NK-92 treated with Interleukin-12 subunit alpha and Interleukin-12 subunit beta, amount 100 ng/mL, for 24 hours (cell line): ENCODE measurements at regions not wholly inside any gene's neighbourhood (a gene's known extent, or its start where the extent isn't known, plus 50 kb on each side); places are given as distances from the start of the nearest gene placed in this dataset.
"Not testable (repeated sequence)": the region's sequence is repeated elsewhere in the genome, so short reads cannot be mapped to it uniquely, and the experiment has no call there.

Experiments used
- DNase-seq: peaks from one replicate; lab custom pipeline; 2025; lab: John Stamatoyannopoulos, UW

DNA sequence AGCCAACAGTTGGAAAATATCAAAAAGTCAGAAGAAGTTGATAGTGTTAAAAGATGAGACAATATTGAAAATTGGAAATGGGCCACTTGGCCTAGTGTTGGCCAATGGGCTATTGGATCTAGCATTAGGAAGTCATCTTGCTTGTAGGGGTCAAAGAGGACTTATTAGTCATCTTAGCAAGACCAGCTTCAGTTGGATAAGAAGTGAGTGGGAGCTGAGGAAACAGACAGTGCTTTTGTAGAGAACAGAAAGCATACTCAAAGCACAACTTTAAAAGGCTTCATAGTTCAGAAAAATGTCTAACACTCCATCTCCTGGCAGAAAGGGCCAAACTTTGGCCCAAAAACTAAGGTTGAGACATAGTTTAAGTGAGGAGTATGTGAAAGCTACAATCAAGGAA is 139.9 kb upstream of the PKN2 start:
- no peak for DNase-seq

- no peak for DNase-seq
Measured at GRCh38 chr1:88549536-88549935, 134.5 kb upstream of the PKN2 start.

- DNase-seq, result no peak
Measured at GRCh38 chr1:88552226-88552625, 131.8 kb upstream of the PKN2 start.

- no peak for DNase-seq
Measured at GRCh38 chr1:88557014-88557413, 127.1 kb upstream of the PKN2 start.

- DNase-seq, result no peak
Measured at GRCh38 chr1:88560621-88561020, 123.5 kb upstream of the PKN2 start.

DNA sequence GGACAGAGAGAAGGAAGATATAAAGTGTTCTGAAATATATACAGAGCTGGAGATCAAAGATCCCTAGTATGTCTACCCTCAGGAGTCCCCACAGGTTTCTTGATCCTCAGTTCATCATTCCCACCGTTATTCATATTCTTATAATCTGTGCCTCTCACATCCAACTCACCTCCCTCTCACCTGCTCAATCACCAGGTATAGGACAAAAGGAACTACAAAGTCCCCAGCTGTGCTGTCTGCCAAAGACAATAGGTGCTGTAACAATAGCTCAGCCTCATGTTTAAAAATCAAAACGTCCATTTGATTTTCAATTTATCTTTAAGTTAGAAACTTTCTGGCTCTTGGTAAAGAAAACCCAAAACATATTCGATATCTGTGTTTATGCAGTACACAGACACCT is 121.1 kb upstream of the PKN2 start:
- DNase-seq, result no peak

DNA sequence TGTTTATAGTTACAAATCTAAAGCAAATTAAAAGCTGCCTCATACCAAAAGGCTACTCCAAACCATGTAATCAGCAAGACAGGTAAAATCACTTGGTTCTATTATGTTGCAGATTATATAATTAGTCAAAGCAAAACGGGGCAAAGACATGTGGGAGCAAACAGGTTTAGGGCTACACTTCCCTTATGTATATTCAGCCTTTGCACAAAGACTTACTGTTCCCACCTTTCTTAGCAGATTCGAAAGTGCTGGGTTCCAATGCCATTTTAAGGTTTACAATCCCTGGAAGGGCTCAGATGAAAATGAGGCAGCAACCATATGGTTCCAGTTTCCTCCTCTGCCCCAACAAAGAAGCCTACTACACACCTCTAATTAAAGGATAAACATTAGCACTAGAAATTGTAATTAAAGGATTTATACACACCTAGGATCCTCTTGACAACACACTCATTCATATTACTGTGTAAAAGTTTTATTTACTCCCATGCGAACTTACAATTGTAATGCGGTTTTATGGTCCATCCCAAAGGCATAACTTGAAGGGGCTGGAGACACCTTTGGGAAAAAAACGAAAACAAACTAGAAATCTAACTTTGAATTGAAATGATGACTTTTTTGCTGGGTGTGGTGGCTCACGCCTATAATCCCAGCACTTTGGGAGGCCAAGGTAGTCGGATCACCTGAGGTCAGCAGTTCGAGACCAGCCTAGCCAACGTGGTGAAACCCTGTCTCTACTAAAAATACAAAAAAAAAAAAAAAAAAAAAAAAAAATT is 117.3 kb upstream of the PKN2 start:
- DNase-seq, result no peak

DNA sequence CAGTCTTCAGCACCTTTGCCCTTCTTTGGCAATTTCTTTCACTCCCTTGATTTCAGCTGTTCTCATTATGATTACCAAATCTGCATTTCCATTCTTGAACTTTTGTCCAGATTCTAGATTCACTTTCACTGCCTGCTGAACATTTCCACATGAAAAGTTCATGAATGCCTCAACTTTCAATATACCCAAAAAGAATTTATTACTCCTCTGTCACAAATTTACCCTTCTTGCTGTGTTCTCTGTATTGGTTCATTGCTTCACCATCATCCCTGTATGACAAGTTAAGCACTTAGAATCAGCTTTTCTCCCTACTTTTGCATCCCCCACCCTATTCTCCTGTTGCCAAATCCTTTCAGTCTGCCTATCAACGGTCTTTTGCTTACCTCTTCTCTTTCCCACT is 112.6 kb upstream of the PKN2 start:
- no peak for DNase-seq

GRCh38 chr1:88579598-88579997 is 104.5 kb upstream of the PKN2 start:
- no peak for DNase-seq

DNA sequence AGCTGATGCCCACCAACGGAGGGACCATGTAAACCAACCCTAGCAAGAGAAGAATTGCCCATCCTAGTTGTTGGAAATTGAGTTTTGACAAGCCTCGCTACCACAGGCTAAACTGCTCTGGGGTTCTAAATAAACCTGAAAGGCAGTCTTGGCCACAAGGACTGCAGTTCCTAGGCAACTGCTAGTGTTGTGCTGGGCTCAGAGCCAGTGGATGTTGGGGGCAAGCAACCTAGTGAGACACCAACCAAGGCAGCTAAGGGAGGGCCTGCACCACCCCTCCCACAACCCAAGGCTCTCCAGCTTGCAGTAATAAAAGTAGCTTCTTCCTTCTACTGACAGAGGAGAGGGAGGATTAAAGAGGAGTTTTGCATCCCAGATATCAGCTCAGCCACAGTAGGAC is 102.4 kb upstream of the PKN2 start:
- no peak for DNase-seq

GRCh38 chr1:88593358-88593757 is 90.7 kb upstream of the PKN2 start:
- DNase-seq, result no peak

GRCh38 chr1:88595355-88596002 is 88.6 kb upstream of the PKN2 start:
- no peak for DNase-seq

GRCh38 chr1:88597973-88598372 is 86.1 kb upstream of the PKN2 start:
- DNase-seq, result not testable (repeated sequence)

- no peak for DNase-seq
Measured at GRCh38 chr1:88608139-88608943, 75.7 kb upstream of the PKN2 start.

- no peak for DNase-seq
Measured at GRCh38 chr1:88609051-88609450, 75.0 kb upstream of the PKN2 start.

DNA sequence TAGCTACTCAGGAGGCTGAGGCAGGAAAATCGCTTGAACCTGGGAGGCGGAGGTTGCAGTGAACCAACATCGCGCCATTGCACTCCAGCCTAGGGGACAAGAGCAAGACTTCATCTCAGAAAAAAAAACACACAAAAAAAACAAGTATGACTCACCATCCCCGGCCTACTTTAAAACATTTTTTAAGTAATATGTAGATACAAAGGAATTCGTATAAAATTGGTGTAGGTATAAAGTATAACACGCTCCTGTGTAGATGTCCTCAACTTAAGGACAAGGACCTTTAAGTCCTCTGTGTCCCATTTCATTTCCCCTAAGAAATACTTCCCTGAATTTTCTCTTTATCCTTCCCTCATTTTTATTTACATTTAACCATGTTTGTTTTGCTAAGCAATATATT is 73.4 kb upstream of the PKN2 start:
- no peak for DNase-seq

- DNase-seq, result no peak
Measured at GRCh38 chr1:88612292-88612691, 71.8 kb upstream of the PKN2 start.

GRCh38 chr1:88612773-88613172 is 71.3 kb upstream of the PKN2 start:
- no peak for DNase-seq

DNA sequence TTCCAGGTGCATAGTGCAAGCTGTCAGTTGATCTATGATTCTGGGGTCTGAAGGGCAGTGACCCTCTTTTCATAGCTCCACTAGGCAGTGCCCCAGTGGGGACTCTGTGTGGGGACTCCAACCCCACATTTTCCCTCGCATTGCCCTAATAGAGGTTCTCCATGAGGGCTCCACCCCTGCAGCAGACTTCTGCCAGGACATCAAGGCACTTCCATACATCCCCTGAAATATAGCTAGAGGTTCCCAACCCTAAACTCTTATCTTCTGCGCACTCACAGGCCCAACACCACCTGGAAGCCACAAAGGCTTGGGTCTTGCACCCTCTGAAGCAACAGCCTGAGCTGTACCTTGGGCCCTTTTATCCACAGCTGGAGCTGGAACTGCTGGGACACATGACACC is 65.7 kb upstream of the PKN2 start:
- no peak for DNase-seq

- not testable (repeated sequence) for DNase-seq
Measured at GRCh38 chr1:88623101-88623500, 61.0 kb upstream of the PKN2 start.
